ENCODE measurements at regions not wholly inside any gene's neighbourhood (a gene's known extent, or its start where the extent isn't known, plus 50 kb on each side); places are given as distances from the start of the nearest gene placed in this dataset.

DNA sequence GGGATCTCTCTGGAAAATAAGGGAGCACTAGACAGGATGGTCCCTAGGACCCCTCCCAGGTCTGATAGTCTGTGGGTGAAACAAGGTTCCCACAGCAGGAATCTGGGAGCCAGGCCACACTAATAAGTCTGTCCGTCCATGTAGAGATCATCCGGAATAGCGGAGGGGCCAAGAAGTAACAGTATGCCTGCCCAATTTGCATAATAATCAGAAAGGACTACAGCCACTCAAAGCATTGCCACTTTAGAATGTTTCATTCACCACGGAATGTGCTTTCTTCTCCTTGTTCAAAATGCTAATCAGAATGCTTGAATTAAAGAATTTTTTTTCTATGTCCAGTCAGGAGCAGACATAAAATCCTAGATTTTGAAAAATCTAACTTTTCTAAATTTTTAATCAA is 254.9 kb downstream of the ACTL7B start:
- no peak for DNase-seq

DNA sequence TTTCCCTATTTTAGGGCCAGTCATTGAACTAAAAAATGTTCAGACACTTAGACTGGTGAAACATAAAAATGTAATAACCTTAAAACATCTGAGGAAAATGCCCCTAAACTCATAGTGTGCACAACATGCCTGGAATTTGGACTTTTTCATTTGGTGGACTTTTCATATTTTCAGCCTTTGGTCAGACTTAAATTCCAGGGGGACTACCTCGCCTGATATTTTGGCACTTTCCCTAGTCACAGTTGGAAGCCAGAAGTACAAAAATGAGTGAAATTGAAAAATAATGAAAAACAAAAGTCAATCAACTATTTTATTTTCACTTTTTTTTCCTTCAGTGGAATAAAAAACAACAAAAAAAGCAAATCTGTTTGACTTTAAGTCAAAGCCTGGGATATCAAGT is 256.2 kb downstream of the ACTL7B start:
- DNase-seq, result peak; percentile 72

DNA sequence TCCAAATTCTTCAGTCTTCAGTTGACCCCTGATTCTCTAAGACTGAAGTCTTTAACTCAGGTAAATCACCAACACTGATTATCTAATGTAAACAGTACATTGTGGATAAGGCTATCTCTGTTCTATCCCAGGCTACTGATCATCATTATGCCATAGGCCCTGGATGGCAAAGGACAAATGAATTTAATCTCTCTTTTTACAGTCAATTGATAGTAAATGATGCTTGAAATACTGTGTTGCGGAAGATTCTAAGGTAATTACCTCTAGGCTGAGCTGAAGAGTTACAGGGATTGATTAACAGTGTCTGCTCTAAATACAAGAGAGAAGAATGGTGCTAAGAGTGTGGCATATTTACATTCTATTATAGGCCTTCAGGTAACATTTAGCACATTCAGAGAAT is 264.7 kb downstream of the ACTL7B start:
- no peak for DNase-seq

DNA sequence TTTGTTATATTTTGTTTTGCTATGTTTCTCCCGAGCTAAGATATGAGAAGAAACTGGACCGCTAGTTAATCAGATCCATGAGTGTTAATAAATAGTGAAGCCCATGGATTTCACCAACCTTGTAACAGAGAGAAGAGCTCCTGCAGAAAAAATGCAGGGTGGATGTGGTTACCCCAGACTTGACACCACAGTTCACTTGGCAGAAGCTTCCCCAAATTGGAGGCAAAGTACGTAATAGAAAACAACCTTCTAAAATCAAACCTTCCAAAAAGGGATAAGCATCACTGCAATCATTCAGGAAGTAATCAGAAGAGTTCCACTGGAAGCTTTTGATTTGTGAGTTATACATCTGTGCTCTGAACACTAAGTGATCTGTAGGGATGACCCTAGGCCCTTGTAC is 267.5 kb downstream of the ACTL7B start:
- DNase-seq, result no peak

DNA sequence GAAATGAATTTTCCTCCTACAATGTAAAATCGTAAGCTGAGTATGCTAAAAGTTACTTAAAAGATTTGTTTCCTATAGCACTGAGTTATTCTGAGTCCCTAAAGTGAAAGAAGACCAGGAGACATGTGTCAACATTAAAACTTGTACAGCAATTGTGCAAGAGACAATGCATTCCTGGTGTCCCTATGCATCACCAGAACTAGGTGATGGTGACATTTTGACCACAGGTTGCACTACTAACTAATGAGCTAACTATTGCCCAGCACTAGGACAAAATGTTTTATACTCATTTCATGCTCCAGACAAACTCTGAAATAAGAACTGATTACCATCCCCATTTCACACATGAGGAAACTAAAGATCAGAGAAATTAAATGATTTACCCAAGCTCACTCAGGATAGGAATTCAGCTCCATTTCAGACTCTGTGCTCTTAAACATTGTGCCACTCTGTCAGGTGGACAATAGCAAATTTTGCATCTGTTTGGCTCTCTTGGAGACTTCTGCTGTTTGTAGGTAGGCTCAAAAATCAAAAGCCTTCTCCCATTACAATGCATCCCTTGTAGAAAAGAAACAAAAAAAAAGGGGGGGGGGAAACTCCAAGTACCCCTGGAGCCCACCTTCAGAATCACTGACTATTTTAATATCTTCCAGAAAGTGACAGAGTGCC is 269.2 kb downstream of the ACTL7B start:
- DNase-seq, result no peak

DNA sequence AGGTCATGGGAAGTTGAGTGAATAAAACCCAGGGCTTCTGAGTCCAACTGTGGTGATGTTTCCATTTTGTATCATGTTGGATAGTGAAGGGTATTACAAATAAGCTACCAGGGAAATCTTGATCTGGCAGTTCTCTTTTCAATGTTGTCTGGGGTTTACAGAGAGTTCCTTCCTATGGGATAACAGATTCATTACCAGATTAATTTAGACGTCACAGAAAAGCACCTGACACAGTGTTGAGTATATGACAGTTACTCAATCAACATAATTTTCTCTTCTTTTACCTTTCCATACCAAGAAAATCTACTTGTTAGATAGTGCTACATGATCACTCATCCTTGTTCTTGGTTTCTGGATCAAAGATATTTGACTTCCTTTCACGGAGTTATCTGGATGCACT is 270.9 kb downstream of the ACTL7B start:
- DNase-seq, result no peak

DNA sequence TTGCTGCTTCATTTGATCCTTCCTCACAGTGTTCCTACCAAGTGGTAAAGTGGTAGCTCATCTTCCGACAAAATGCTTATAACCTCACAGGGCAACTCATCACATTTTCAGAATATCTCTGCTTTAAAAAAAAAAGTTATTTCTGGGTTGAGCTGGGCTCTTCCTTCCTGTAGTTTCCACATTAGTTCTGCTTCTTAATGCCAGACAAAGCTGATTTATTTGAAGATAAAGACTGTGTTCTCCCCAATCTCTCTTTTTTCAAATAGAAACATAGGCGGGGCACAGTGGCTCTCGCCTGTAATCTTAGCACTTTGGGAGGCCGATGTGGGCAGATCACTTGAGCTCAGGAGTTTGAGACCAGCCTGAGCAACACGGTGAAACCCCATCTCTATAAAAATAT is 273.1 kb downstream of the ACTL7B start:
- DNase-seq, result no peak

DNA sequence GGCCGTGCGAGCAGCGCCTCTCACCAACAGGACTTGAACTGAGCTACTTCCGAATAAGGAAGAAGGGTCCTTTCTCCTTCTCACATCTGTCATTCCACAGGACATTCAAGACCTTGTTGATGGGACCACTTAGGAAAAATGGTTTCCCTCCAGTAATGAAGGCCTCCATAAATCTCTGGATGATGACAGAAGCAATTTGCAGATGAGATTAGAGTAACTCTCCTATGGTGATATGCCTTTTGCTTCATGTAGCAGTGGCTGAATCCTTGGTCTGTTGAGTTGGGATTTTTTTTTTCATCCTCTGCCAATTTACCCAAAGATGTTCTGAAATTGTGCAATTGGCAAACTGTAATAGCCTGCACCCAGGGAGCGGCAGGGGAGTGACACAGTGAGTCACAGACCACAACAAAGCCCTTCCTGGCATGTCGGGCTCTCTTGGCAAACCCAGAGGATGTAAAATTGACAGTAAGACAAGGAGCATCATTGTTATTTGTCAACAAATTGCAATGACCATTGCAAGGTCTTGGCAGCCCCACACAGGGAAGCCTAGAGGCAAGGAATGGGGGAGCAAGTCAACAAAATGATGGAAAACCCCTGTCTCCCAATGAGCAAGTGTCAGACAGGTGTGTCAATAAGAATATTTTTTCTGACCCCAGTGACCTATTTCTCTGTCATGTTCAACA is 275.9 kb downstream of the ACTL7B start:
- DNase-seq, result peak; percentile 9

DNA sequence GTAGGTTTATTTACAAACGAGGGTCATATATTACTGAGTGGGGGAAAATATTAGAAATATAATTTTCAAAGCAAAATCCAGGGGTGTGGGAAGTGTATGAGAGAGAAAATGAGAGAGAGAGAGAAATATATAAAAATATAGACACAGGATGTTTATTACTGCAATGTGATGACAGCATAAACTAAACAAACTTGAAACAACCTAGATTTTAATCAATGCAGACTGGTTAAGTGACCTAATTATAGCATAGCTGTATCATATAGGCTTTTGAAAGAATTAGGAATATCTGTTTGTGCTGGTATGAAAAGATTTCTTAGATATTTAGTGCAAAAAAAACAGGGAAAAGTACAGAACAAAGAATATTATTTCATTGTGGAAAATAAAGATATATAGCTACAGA is 280.5 kb downstream of the ACTL7B start:
- no peak for DNase-seq

DNA sequence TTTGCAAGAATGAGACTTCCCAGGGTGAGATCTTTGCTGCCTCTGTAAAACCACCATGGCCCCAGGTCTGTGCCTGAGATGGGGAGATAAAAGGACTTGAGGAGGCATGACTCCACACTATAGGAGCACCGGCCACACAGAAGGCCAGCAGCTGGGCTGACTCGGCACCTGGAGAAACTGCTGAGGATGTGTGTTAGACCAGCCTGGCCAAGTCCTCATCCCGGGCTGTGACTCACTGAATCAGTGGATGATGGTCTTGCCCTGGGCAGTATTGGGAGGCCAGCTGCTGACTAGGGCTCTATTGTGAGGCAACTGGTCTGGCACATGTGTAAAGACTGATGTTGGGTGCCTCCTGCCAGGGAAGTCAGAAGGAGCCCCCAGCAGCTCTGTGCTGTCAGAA is 286.2 kb downstream of the ACTL7B start:
- DNase-seq, result peak; percentile 73

DNA sequence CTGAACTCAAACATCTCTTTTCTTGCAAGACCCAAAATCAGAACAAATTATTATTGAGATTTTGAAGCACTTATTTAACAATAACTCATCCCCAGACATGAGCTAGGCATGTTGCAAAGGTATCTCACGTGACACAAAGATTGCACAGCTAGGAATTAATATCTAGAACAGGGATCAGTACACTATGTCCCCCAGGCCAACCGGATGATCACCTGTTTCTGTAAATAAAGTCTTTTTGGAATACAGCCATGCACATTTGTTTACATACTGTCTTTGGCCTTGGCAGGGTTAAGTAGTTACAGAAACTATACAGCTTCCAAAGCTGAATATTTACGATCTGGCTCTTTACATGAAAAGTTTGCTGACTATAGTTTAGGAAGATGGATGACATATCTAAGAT is 287.7 kb downstream of the ACTL7B start:
- no peak for DNase-seq

DNA sequence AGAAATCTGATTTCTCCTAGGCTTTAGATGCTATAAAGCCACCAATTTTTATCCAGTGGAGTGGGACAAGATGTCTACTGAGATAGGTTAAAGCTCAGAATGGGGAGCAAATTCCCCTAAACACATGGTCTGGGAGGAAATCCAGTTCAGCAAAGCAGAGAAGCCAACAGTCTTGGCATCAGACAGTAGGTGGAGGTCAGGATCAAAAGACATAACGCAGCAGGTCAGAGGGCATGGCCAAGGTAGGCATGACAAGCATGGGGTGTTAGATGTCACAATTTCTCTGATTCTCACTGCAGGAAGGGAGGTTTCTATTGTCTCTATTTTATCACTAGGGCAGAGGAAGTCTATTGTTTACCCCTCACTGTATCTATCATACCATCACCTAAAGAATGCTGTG is 288.2 kb downstream of the ACTL7B start:
- DNase-seq, result no peak

DNA sequence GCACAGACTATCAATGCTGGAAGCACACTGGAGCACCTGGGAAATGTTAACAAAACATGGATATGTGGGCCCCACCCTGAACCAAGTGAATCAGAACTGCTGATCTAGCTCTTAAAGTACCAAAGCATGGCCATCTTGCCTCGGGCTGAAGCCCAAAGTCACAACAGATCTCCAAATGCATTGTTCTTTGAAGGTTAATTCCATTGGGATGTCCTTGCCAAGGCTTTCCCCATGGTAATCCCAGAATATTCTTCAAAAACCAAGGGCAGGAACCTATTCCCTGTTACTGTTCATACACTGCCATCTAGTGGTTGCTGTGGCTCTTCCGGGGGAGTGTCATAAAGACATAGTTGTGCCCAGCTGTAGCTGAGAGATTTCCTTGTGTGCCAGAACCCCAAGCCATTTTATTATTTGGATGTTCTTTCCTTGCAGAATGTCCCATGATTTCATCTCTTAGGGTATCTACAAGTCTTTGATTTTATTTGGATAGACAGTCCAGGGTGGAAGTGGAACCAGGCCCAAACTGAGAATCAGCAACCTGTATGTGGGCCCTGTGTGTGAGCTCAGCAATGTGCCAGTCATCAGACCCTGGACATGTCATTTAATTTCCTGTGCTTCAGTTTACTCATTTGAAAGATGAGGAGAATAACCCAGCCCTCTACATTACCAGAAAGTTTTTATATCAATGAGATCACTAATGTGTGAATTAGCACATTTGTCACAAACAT is 290.0 kb downstream of the ACTL7B start:
- DNase-seq, result peak; percentile 89

DNA sequence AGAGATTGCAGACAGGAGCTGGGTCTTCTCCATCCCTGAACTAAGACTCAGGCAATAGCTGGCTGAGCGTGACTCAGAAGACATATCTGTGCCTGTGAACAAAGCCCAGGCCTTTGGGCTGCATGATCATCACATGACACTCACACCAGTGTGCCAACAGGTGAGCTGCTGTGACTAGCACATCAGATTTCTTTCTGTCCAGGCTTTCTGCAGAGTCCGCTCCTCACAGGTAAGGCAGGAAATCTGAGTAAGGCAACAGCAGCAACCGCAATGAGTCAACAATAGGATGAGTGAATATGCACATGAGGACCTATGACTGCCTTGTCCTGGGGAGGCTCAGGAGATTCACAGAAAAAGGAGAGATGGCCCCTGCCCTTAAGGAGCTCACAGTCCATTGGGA is 293.6 kb downstream of the ACTL7B start:
- no peak for DNase-seq

DNA sequence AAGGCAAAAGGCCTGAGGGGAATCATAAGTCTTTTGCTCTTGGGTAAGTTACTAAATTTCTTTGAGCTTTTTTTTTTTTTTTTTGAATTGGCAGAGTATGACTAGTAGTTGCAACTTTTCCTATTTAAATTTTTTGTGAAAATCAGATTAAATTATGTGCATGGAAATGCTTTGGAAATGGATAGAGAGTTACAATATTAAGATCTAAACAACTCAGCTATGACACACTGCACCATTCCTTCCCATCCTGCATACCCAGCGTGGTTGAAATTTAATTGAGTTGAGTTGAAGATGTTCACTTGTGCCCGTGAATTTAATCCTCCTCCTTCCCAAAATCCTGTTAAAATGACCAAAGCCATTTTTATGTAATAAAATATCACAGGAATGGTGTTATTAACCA is 296.4 kb downstream of the ACTL7B start:
- no peak for DNase-seq

DNA sequence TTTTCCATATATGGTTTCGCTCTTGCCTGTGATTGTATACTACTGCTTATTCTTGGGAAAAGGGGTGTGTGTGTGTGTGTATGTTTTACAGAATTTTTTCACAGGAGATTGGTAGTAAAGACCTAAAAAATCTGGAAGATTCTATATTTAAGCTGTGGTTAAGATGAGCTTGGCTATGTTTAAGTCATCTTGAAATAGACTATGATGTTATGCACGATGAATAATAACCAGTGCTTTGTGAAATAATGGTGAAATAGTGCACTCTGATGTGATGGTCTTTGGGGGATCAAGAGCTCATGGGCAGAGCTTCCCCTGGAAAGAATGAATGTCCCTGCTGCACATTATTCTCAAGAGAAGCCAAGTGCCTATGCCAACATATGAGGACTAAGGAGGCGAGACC is 301.0 kb downstream of the ACTL7B start:
- no peak for DNase-seq

DNA sequence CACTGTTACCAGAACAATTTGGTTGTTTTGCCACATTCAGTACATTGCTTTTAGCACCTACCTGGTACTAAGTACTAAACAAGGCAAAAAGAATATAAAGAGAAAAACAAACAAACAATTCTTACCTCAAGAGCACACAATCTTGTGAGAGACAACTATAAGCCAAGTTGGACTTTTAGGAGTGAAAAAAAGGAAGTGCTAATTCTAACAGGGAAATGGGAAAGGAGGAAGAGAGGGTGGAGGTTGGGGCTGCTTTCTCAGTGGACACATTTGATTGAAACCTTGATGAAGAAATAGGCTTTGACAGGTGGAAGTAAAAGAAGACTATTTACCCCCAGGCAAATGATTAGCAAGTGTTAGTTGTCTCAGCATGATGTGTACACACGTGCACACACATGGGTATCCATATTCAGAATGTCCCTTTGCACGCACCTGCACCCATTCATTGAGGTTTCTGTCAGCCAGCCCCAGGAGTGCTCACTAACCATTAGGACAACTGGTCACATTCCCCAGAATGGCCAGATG is 302.6 kb downstream of the ACTL7B start:
- DNase-seq, result no peak

DNA sequence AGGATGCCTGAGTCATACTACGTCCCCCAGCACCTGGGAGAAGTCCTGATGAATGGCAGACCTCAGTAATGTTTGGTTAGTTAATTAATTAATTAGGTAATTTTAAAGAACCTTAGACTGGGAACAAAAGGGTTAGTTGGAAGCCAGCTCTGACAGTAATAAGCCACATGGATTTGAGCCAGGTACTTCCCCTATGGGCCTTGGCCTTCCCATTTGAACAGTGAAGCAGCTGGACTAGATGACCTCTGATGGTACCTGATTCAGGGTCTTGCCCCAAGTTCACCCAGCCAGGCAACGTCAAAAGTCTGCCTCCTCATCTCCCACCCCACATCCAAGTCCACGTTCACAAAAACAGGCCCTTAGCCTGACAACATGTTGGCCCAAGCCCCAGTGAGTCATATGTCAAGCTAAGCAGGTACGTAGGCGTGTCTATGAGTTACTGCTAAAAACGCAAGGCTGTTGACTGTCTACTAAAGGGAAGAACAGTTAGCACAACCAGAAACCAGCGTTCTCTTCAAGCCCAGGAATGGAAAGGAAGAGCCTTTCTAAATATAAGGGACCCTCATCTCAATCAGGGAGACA is 303.2 kb downstream of the ACTL7B start:
- no peak for DNase-seq

DNA sequence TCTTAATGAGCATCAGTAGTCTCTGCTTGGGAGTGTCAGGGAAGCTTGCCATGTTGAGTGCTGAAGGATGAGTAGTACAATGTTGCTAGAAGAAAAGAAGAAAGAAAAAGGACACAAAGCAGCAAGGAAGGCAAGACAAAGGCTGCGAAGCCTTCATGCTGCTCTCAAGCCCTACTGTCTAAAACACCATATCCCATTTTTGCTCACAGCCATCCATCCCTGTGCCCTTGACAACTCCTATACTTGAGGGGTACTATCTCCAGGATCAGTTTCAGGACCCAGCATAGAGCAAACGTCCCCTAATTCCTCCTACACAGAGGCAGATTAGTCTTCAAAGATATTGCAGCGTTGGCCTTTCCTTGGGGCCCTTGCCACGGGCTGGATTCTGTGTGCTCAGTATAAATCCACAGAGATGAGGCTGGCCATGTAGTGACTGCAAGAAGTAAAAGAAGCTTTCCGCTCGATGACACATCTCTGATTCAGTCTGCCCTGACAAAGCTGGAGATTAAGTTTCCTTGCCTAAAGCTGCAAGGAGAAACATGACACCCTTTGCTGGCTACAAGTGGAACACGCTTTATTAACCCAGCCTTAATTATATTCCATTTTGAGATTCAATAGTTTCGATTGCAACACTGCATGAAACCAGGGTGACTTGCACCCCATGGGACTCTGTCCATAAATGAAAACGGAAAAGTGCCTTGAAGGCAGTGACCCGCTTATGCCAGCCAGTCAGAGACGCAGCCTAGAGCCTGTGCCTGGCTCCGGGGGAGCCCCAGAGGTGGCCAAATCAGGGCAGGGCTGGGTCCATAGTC is 304.6 kb downstream of the ACTL7B start:
- DNase-seq, result peak; percentile 87

DNA sequence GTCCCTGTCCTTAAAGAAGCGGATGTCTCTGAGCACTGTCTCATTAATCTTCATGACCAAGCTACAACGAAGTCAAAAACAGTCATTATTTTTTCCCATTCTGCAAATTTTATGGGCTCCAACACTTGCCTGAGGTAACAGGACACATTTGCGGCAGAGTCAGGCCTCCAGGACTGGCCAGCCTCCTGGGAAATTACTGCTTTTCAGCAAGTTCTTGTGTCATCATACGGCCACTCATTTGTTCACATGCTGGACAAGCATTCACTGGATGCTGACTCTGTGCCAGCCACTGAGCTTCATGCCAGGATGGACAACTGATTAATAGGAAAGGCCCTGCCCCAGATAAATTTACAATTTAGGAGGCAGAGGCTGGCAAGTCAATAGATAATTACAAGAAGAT is 305.7 kb downstream of the ACTL7B start:
- DNase-seq, result no peak

DNA sequence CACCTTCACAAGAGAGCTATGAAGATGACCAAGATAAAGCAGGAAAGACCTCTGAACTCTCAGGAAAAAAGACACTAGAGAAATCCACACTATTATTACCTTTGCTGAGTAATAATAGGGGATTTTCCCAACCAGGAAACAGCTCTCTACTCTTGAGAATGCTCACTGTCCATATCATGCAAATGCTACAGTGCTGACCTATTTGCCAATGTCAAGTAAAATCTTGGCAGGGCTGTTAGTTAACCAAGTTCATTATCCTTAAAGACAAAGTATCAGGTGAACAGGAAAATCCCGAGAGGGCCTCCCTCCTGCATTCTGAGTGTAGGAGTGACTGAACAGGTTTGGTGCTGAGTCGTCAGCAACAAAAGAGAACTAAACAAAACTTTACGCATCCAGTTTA is 306.6 kb downstream of the ACTL7B start:
- no peak for DNase-seq

DNA sequence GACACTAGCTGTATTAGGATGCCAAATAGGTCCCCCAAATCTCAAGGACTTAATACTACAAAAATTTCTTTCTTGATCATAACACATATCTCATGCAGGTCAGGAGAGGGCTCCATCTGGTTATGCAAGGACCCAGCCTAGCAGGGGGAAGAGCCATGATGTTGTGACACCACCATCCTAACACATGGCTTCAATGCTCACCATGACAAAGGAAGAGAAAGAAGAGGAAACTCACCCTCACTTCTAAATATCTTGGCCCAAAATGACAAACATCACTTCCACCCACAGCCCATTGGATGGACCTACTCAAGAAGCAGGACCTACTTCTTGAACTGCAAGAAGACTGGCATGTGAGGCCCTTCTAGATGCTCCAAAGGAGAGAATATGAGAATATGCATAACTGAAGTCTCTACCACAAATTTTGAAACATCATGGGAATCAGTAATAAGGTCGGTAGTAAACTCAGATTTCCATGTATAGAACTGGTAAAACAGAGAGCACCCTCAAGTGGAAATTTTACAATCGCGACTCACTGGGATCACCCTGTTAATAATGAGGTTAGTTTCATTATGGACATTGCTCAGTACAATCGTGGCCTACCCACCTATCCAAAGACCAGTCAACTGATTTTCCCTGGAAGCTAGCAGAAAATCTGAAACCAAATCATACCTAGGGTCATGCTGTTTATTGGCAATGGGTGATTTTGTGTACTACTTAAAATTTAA is 308.2 kb downstream of the ACTL7B start:
- no peak for DNase-seq
